ENCODE measurements at regions not wholly inside any gene's neighbourhood (a gene's known extent, or its start where the extent isn't known, plus 50 kb on each side); places are given as distances from the start of the nearest gene placed in this dataset.

GRCh38 chr1:82775406-82776000, 974.8 kb downstream of the ADGRL2 start:
- peaks cover 0 to 4% (median 0%) of the 10 kb centered on the region in 5 donors for H3K27me3 Mint-ChIP-seq
- H3K4me3 Mint-ChIP-seq: no peak overlapping the region
- ATAC-seq (no peak), DNase-seq (peak in 2 of 10 donors; percentile 3 to 6)
- POLR2A ChIA-PET: no interaction called here
- no peaks in the 10 kb centered on the region for H3K4me1 Mint-ChIP-seq
- H3K9me3 Mint-ChIP-seq: peaks cover 0 to 7% (median 0%) of the 10 kb centered on the region in 9 donors
- H3K36me3 Mint-ChIP-seq: no peaks in the 10 kb centered on the region
- H3K27ac Mint-ChIP-seq: no peak overlapping the region

- H3K27ac Mint-ChIP-seq: no peak overlapping the region
These were observed 962.2 kb downstream of the ADGRL2 start for GRCh38 chr1:82762829-82763532.

GRCh38 chr1:82759035-82759434, 958.3 kb downstream of the ADGRL2 start:
- POLR2A ChIA-PET: no interaction called here
- no peaks in the 10 kb centered on the region for H3K36me3 Mint-ChIP-seq
- DNase-seq: no peak
- peaks cover 0 to 9% (median 4%) of the 10 kb centered on the region in 5 donors for H3K27me3 Mint-ChIP-seq
- ATAC-seq: no peak
- no peak overlapping the region for H3K27ac Mint-ChIP-seq
- no peaks in the 10 kb centered on the region for H3K4me1 Mint-ChIP-seq
- H3K9me3 Mint-ChIP-seq: peaks cover 0 to 2% (median 0%) of the 10 kb centered on the region in 9 donors
- no peak overlapping the region for H3K4me3 Mint-ChIP-seq

More at GRCh38 chr1:82762829-82763532, 962.2 kb downstream of the ADGRL2 start:
- H3K4me3 Mint-ChIP-seq: no peak overlapping the region
- DNase-seq: no peak
- peaks cover 0 to 9% (median 4%) of the 10 kb centered on the region in 5 donors for H3K27me3 Mint-ChIP-seq
- POLR2A ChIA-PET: no interaction called here
- ATAC-seq: no peak
- peaks cover 0 to 2% (median 0%) of the 10 kb centered on the region in 9 donors for H3K9me3 Mint-ChIP-seq
- no peaks in the 10 kb centered on the region for H3K4me1 Mint-ChIP-seq
- H3K36me3 Mint-ChIP-seq: no peaks in the 10 kb centered on the region

GRCh38 chr1:82755671-82756070, 954.9 kb downstream of the ADGRL2 start:
- no peaks in the 10 kb centered on the region for H3K4me1 Mint-ChIP-seq

GRCh38 chr1:82755191-82755590, 954.5 kb downstream of the ADGRL2 start:
- DNase-seq (no peak), ATAC-seq (no peak)
- no peaks in the 10 kb centered on the region for H3K4me1 Mint-ChIP-seq
- no peak overlapping the region for H3K27ac Mint-ChIP-seq
- POLR2A ChIA-PET: no interaction called here
- H3K27me3 Mint-ChIP-seq: peaks cover 0 to 9% (median 4%) of the 10 kb centered on the region in 5 donors
- H3K9me3 Mint-ChIP-seq: no peaks in the 10 kb centered on the region
- no peaks in the 10 kb centered on the region for H3K36me3 Mint-ChIP-seq
- no peak overlapping the region for H3K4me3 Mint-ChIP-seq

More at GRCh38 chr1:82755671-82756070, 954.9 kb downstream of the ADGRL2 start:
- POLR2A ChIA-PET: no interaction called here
- H3K4me3 Mint-ChIP-seq: no peak overlapping the region
- no peaks in the 10 kb centered on the region for H3K36me3 Mint-ChIP-seq
- no peaks in the 10 kb centered on the region for H3K9me3 Mint-ChIP-seq
- no peak overlapping the region for H3K27ac Mint-ChIP-seq
- ATAC-seq (no peak), DNase-seq (no peak)
- peaks cover 0 to 9% (median 4%) of the 10 kb centered on the region in 5 donors for H3K27me3 Mint-ChIP-seq

GRCh38 chr1:82752046-82752445, 951.3 kb downstream of the ADGRL2 start:
- POLR2A ChIA-PET: no interaction called here
- no peak overlapping the region for H3K27ac Mint-ChIP-seq
- no peaks in the 10 kb centered on the region for H3K4me1 Mint-ChIP-seq
- H3K9me3 Mint-ChIP-seq: no peaks in the 10 kb centered on the region
- ATAC-seq: no peak
- H3K36me3 Mint-ChIP-seq: no peaks in the 10 kb centered on the region
- no peaks in the 10 kb centered on the region for H3K27me3 Mint-ChIP-seq
- DNase-seq: no peak
- H3K4me3 Mint-ChIP-seq: no peak overlapping the region

GRCh38 chr1:82733645-82734044, 932.9 kb downstream of the ADGRL2 start:
- Mint-ChIP-seq H3K4me1 (no peaks in the 10 kb centered on the region), H3K4me3 (no peak overlapping the region), H3K9me3 (peaks cover 2 to 30% (median 19%) of the 10 kb centered on the region in 9 donors), H3K27me3 (no peaks in the 10 kb centered on the region), H3K27ac (no peak overlapping the region), H3K36me3 (peaks cover 0 to 16% (median 0%) of the 10 kb centered on the region in 3 donors)
- DNase-seq (no peak), ATAC-seq (no peak)
- POLR2A ChIA-PET: no interaction called here

GRCh38 chr1:82731216-82731615, 930.5 kb downstream of the ADGRL2 start:
- peaks cover 2 to 26% (median 19%) of the 10 kb centered on the region in 9 donors for H3K9me3 Mint-ChIP-seq
- H3K4me3 Mint-ChIP-seq: no peak overlapping the region
- H3K4me1 Mint-ChIP-seq: no peaks in the 10 kb centered on the region
- H3K27ac Mint-ChIP-seq: no peak overlapping the region
- ATAC-seq (no peak), DNase-seq (no peak)
- H3K27me3 Mint-ChIP-seq: no peaks in the 10 kb centered on the region
- POLR2A ChIA-PET: no interaction called here
- peaks cover 0 to 16% (median 0%) of the 10 kb centered on the region in 3 donors for H3K36me3 Mint-ChIP-seq

GRCh38 chr1:82728206-82728605, 927.5 kb downstream of the ADGRL2 start:
- Mint-ChIP-seq H3K27ac (no peak overlapping the region), H3K36me3 (peaks cover 0 to 16% (median 0%) of the 10 kb centered on the region in 3 donors), H3K4me3 (no peak overlapping the region), H3K9me3 (peaks cover 2 to 24% (median 19%) of the 10 kb centered on the region in 9 donors), H3K4me1 (no peaks in the 10 kb centered on the region), H3K27me3 (no peaks in the 10 kb centered on the region)
- DNase-seq (no peak), ATAC-seq (no peak)
- POLR2A ChIA-PET: no interaction called here

- H3K36me3 Mint-ChIP-seq: no peaks in the 10 kb centered on the region
These were observed 923.5 kb downstream of the ADGRL2 start for GRCh38 chr1:82724246-82724645.

GRCh38 chr1:82722608-82723007, 921.9 kb downstream of the ADGRL2 start:
- Mint-ChIP-seq H3K27ac (no peak overlapping the region), H3K4me3 (no peak overlapping the region), H3K36me3 (no peaks in the 10 kb centered on the region), H3K4me1 (no peaks in the 10 kb centered on the region), H3K9me3 (peaks cover 0 to 13% (median 0%) of the 10 kb centered on the region in 9 donors), H3K27me3 (no peaks in the 10 kb centered on the region)
- POLR2A ChIA-PET: no interaction called here
- ATAC-seq (no peak), DNase-seq (no peak)

More at GRCh38 chr1:82724246-82724645, 923.5 kb downstream of the ADGRL2 start:
- ATAC-seq (no peak), DNase-seq (no peak)
- H3K9me3 Mint-ChIP-seq: peaks cover 0 to 13% (median 0%) of the 10 kb centered on the region in 9 donors
- H3K27ac Mint-ChIP-seq: no peak overlapping the region
- no peaks in the 10 kb centered on the region for H3K4me1 Mint-ChIP-seq
- H3K4me3 Mint-ChIP-seq: no peak overlapping the region
- no peaks in the 10 kb centered on the region for H3K27me3 Mint-ChIP-seq
- POLR2A ChIA-PET: no interaction called here

- POLR2A ChIA-PET: interaction anchor here (0.6 kb wide), 1 partner anchor 133 kb away, joined by 10 read pairs; no protein-coding TSS in a partner anchor
These were observed 921.0 kb downstream of the ADGRL2 start for GRCh38 chr1:82721702-82722101.

GRCh38 chr1:82718719-82719419, 918.1 kb downstream of the ADGRL2 start:
- no peak overlapping the region for H3K27ac Mint-ChIP-seq
- DNase-seq: no peak
- H3K4me3 Mint-ChIP-seq: no peak overlapping the region
- H3K4me1 Mint-ChIP-seq: no peaks in the 10 kb centered on the region
- POLR2A ChIA-PET: no interaction called here
- no peak for ATAC-seq
- peaks cover 0 to 14% (median 3%) of the 10 kb centered on the region in 9 donors for H3K9me3 Mint-ChIP-seq
- H3K27me3 Mint-ChIP-seq: peaks cover 0 to 3% (median 0%) of the 10 kb centered on the region in 5 donors
- H3K36me3 Mint-ChIP-seq: no peaks in the 10 kb centered on the region

More at GRCh38 chr1:82721702-82722101, 921.0 kb downstream of the ADGRL2 start:
- Mint-ChIP-seq H3K27me3 (no peaks in the 10 kb centered on the region), H3K9me3 (peaks cover 0 to 13% (median 0%) of the 10 kb centered on the region in 9 donors), H3K27ac (no peak overlapping the region), H3K36me3 (no peaks in the 10 kb centered on the region), H3K4me1 (no peaks in the 10 kb centered on the region), H3K4me3 (no peak overlapping the region)
- ATAC-seq (no peak), DNase-seq (no peak)
